EH (cell line): ENCODE measurements at regions not wholly inside any gene's neighbourhood (a gene's known extent, or its start where the extent isn't known, plus 50 kb on each side); places are given as distances from the start of the nearest gene placed in this dataset.
A peak's percentile ranks its signal among the peaks of the same experiment; 100 is the strongest.

ENCODE experiments used
- DNase-seq: peaks from one replicate; pipeline ENCODE4 v3.0.0-alpha.2; 2015; ENCODE audit warnings: low read depth

DNA sequence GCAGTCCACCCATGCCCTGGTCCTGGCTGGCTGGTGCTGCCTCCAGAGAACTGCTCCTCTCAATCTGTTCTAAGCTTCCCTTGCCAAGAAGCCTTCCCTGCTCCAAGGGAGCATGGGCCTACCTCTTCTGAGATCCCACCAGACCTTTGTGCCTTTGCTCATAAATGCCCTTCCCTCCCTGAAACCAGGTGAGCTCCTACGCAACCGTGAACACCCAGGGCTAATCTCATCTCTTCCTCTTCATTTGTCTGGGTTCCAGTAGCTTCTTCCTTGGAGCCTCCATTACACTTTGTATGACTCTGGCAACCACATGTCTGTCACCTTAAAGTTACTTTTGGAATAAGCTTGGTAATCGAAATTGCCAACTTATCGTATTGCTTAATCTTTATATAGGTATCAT, 270.6 kb downstream of the PBX3 start:
- no peak for DNase-seq

DNA sequence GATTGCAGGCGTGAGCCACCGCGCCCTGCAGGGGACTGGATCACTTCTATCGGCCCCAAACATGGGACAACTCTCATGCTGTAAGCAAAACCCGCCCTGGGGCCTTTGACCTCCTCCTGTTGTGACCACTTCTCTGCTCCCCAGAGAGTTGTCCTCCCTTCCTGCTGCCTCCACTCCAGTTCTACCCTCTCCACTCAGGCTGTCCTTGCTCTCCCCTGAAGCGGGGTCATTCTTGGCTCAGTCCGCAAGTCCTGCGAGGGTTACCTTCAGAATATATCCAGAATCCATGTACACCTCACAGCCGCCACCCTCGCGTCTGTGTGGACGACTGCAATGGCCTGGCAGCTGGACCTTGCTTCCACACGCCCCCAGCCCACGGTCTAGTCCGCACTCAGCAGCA, 273.7 kb downstream of the PBX3 start:
- no peak for DNase-seq

DNA sequence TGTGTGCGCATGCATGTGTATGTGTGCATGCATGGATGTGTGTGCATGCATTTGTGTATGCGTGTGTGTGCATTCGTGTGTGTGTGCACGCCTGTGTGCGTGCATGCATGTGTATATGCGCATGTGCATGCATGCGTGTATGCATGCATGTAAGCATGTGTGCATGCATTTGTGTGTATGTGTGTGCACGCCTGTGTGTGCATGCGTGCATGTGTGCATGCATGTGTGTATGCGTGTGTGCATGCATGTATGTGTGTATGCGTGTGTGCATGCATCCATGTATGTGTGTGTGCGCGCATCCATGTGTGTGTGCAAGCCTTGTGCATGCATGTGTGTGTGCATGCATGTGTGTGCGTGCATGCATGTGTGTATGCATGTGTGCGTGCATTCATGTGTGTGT, 276.8 kb downstream of the PBX3 start:
- DNase-seq, result no peak

DNA sequence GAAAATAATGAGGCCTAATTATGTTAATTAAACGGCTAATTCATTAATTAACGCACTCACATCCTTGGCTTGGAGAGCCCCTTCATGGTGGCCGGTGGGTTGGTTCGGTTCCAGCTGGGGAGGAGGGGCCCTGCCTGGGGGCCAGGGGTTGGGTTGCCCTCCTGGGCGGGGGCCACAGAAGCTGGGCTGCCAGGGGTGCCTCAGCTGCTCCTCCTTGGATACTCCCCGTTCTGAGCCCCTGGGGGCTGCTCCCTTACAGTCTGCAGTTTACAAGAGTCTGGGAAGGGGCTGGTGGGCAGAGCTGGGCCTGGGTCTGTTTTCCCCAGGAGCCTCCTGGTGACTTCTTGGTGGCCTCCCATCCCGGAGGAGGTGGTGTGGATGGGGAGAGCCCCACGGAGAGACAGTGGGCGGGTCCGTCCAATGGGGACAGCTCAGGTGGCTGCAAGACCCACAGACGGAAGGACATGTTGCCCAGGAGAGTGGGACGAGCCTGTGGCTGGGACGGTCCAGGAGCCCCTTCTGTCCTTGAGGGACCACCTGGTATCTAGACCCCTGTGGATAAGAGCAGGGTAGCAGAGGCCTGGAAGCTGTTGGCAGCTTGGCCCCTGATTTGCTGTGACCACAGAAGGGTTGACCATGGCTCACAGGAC, 277.5 kb downstream of the PBX3 start:
- DNase-seq, result no peak

DNA sequence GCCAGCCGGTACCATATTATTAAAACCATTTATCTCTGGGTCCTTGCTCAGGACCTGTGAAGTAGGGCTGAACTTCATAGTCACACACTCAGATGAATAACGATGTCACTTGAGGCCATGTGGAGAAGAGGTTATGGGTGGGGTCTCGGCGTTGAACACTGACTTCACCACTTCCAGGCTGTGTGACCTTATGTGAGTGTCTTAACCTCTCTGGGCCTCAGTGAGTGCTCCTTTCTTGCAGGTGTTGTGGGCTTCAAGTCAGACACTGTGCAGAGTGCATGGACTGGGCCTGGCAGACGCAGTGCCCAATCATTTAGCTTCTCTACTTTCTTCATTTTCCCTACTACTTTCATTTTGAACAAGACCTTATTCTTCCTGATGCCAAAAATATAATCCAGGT, 278.8 kb downstream of the PBX3 start:
- DNase-seq, result no peak

DNA sequence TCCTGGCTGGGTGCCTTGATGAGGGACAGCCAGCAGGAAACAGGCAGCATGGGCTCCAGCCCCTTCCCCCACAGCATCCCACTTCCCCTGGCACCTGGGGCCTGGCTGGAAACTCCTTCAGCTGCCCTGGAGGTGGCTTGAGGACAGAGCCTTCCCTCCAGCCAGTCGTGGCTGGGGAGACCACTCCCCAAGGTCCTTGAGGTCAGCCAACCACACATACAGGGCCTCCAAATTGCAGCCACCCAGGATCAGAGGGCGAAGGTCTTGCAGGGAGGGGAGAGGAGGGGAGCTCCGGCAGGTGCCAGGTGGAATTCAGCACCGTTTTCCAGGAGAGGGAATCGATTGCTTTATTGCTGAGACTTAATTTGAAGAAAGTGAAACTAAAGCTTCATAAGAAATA, 280.4 kb downstream of the PBX3 start:
- no peak for DNase-seq

DNA sequence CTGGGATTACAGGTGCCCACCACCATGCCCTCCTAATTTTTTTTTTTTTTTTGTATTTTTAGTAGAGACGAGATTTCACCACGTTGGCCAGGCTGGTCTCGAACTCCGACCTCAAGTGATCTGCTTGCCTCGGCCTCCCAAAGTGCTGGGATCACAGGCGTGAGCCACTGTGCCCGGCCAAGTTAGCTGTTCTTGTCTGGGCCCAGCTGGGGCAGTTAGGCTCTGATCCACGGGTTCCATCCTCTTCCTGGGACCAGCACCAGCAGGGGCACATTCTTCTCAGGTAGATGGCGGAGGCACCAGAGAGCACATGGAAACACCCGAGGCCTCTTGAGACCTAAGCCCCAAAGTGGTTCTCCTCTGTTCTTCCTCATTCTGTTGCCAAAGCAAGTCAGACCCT, 281.6 kb downstream of the PBX3 start:
- no peak for DNase-seq

DNA sequence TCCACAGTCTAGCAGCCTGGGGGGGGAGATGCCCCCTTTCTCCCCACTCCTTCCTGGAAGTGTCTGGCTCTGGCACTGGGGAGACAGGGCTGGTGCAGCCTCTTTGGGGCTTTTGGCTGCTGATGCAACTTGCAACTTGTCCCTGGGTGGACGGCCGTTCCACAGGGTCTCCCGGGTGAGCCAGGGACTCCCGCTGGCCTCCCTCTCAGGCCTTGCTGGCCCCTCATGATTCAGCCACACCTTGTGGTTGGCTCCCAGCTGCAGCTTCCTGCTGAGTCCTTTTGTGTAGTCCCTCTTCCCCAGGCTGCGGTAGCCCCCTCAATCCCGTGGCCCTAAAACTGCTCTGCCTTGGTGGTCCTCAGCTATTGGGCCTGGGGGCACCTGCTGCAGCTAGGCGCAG, 283.5 kb downstream of the PBX3 start:
- no peak for DNase-seq

DNA sequence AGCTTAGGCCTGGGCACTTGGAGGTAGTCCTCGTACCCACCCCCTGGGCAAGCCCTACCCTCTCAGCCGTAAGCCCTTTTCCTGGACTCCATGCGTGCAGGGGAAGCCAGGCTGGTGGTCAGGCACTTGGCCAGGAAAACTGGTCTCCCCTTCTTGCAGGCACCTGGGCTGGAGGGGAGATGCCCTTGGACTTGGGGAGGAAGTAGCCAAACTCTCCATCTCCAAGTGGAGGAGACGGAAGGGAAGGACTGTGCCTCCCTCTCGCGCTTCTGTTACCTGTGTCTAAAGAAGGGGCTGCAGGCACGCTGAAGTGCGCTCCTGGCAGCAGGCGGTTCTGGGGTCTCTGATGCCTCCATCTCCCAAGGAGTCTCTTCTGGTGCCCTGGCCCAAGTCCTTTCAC, 283.9 kb downstream of the PBX3 start:
- DNase-seq, result no peak

DNA sequence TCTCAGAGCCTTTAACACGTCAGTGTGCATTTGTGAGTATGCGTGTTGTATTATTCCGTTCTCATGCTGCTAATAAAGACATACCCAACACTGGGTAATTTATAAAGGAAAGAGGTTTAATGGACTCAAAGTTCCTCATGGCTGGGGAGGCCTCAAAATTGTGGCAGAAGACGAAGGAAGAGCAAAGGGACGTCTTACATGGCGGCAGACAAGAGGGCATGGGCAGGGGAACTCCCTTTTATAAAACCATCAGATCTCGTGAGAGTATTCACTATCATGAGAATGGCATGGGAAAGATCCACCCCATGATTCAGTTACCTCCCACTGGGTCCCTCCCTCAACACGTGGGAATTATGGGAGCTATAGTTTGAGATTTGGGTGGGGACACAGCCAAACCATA, 285.0 kb downstream of the PBX3 start:
- no peak for DNase-seq

DNA sequence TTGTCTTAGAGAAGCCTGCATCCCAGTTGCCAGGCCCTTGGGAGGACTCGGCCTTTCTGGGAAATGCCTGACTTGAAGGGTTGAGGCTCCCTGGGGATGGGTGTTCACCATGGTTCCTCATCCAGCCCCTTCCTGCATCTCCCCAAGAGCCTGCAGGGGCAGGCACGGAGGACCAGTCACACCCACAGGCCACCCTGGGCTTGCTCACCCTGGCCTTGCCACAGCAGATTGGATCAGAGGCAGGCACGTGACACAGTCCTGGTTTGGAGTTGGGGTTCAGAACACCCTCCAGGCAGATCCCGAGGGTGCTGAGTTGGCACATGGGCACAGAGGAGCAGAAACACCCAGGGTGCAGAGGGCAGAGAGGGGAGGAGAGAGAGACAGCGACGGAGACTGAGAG, 286.1 kb downstream of the PBX3 start:
- DNase-seq, result no peak

DNA sequence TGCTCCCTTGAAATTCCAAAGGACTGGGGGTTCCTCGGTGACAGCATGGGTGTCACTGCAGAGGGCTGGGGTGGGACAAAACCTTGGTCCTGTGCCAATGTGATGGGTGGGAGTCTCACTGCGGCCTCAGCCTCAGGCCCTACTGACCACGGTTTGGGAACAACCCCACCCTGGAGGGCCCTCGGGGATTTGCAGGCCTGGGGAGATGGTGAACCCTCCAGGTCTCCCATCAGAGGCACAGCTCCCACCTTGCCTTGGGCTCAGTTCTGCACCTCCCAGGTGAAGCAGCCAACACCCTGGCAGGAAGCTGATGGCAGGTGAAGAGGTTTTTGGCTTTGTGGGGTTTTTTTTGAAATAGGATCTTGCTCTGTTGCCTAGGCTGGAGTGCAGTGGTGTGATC, 286.8 kb downstream of the PBX3 start:
- DNase-seq, result no peak

DNA sequence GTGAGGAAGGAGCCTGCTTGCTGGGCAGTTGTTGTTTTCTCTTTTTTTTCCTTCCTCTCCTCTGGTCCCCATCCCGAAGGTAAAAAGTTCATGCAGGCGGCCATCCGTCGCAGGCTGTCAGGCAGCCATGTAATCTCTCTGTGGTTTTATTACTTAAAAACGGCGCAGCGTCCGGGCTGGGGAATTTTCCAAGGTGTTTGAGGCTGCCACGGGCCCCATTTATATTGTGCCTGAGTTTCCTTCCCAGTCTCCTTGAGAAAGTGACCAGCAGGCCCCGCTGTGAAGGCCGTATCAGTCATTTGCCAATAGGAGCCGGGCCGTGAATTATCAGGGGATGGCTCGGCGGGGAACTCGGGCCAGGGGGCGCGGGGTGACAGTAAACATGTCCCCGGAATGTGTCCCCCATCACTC, 289.7 kb downstream of the PBX3 start:
- DNase-seq, result no peak

DNA sequence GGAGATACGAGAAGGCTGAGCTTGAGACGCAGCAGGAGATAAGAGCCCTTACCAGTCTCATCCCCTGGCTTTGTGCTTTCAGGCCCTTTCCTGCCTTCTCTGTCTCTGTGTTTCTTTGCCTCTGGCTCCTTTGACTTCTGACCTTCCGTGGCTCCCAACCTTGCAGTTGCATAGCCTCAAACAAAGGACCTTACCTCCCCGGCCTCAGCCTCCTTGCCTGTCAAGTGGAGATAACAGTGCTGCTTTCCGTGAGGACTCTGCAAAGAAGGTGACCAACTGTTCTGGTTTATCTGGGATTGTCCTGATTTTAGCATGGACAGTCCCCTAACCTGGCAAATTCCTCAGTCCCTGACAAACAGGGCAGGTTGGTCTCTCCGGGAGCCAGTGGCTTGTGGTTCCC, 287.8 kb upstream of the MVB12B start:
- DNase-seq, result no peak

DNA sequence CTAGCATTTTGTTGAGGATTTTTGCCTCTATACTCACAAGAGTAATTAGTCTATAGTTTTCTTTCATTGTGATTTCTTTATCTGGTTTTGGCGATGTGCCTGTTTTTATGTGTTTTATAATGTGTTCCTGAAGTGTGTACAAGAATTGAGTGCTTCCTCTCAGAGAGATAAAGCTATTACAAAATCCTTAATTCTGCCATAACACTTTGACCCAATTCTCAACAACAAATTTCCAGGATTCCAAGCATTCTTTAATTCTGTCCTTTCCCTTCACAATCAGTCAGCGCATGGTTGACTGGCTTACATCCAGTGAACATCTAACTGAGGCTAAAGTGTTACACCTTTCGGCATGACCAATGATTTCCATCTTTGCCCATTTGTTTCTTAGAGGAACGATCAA, 282.9 kb upstream of the MVB12B start:
- DNase-seq, result peak; percentile 15

DNA sequence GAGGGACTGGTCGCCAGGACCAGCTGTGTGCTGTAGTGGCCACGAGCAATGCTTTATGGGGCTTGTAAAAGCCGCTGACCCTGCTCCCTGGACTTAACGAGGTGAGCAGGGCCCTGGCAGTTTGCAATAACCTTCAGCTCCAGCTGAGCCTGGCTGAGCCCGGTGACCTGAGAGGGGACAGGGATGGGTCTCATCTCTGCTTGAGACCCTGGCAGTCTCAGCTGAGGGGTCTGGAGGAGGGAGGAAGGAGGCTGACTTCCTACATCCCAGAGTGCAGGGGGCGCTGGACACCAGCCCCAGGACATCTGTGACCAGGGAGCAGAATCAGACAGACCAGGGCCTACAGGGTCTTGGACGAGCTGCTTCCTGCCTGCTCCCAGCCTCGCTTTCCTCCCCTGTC, 277.5 kb upstream of the MVB12B start:
- no peak for DNase-seq

DNA sequence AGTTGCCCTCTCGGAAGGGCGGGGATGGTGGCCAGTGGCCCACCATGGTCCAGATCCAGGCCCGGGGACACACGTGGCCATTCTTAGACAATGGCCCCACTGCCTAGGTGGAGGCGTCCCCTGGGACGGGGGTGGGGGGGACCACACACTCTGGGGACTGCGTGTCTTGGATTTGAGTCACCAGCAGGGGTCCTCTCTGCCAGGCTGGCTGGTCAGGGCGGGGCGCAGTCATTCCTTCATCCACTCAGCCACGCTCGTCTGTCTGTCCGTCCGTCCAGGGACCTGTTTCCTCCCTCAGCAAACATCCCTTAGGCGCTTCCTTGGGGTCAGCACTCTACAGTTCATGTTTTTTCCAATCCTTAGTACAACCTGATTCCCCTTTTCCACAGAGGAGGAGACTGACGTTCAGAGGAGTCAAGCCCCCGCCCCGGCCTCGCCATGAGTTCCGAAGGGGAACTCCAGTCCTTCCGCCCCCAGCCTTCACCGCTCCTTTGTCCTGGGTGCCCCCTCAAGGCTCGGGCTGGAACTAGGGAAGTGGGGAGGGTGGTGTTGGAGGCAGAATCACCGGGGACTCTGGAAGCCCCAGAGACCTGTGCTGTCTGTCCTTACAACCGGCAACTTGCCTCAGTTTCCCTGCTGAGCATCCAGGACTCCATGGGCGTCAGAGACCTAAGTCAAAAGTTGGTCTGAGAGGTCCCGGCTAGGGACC, 276.6 kb upstream of the MVB12B start:
- no peak for DNase-seq

DNA sequence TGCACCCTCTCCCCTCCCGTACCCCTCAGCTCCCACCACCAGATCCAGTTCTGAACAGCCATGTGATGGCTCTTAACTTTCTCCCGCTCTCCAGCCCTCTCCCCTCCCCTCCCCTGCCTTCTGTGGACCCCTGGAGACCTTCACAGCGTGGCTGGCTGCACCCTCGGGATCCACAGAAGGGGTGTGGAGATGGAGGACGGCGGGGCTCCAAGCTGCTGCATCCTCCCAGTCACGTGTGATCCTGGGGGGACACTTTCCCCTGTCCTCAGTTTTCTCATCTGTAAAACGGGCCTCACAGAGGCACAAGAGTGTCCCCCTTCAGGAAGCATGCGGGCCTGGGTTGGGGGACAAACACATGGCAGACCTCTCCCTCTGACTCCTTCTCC, 276.0 kb upstream of the MVB12B start:
- no peak for DNase-seq

DNA sequence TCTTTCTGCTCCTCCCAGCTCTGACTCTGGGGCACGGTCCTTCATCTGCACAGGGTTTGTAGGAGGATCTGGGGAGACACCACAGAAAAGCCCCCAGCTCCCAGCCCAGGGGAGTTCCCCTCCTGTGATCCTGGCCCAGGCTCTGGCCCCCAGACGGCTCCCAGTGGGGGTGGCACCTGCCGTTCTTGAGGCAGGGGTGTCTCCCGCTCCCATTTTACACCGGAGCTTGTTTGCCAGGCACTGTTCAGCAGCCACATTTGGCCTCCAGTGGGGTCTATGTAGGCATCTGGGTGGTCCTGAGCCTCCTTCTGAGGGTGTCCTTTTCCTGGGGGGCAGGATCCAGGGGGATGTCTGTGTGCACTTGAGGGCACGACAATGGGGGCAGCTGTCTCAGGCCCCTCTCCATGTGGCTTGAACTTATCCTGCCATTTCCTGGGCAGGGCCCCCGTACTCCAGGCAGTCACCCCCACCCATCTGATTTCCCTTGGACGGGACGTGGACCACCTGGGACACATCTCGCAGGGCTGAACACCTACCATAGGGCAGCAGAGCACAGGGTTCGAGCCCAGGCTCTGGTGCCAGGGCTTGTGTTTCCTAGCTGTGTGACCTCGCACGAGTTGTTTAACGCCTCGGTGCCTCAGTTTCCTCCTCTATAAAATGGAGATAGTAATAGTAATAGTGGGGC, 275.0 kb upstream of the MVB12B start:
- DNase-seq, result no peak

DNA sequence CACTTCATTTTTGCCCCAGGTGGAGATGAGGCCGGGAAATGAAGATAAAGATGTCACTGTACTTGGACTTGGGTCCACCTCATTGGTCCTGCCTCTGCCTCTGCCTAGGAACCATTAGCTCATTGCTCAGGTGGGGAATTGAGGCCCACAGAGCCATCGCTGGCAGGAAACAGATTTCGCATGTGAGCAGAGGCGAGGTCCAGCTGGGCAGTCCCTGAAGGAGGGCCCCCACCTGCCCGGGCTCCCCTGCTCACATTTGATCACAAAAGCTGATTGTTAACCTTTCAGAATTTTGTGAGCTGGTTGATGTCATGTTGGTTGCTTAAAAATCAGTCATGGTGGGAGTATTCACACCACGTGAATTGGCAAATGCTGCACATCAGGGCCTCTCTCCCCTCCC, 273.8 kb upstream of the MVB12B start:
- no peak for DNase-seq

DNA sequence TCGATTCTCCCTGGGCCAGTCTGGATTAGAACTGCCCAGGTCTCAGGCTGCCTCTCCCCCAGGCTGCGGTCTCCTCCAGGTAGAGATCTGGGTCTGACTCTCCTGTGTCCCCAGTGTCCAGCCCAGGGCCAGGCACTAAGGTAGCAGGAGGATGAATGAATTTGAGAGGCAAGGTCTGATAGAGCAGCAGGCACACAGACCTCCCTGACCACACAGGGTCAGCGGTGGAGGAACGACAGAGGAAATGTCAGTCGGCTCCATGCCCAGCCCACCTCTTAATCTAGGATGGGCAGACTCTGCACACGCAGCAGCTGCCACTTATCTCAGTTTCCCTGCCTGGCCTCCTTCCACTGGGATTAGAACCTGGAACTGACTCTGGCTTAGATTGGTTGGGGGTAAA, 272.7 kb upstream of the MVB12B start:
- DNase-seq, result no peak

DNA sequence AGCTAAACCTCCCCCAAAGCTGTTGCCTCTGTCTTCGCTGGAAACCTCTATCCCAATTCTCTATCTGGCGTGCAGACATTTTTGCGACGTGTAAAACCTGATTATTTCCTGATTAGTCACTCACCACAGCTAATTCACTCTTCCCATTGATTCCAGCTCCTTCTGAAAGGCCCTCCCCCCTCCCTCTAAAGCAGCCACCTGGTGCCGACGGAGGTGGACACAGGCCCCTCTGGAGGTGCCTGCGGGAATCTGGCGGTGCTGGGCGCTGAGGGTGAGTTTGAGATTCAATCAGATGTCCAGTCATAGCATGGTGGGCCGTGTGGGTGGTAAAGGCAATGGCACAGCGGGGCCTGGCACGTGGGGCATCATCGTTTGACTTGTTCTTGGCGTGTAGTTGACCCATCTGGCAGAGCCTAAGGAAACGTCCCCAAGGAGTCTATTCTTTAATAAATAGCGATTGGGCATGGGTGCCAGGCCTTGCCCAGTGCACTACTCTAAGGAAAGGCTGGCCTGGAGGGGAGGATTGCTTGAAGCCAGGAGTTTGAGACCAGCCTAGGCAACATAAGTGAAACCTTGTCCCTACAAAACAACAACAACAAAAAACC, 271.1 kb upstream of the MVB12B start:
- DNase-seq, result peak; percentile 52

DNA sequence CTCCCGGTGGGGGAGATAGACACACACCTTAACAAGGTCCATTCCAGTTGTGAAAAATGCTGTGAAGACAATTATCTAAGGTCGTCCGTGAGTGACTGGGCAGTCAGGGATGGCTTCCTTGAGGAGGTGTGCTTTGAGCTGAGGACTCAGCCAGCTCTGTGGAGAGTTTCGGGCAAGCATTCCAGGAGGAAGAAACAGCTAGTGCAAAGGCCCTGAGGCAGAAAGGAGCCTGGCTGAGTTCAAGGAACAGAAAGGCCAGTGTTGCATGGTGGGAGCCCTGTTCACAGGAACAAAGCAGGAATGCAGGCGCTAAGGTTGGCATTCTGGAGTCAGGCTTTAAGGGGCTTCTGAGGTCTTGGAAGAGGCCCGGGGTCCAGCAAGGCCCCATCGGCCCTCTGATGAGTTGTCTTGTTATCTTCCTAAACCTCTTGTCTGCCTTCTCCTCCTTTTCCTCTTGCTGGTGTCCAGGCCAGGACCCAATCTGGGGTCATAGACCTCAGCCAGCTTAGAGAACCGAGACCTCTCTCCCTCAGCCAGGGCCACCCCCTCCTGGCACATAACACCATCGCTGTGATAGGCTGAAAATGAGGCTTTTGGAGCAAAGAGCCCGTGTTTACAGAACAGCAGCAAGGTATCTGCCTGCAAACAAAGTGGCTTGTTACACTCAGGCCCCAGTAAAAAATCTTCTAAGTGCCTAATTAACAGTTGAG, 270.2 kb upstream of the MVB12B start:
- no peak for DNase-seq
